ENCODE measurements at regions not wholly inside any gene's neighbourhood (a gene's known extent, or its start where the extent isn't known, plus 50 kb on each side); places are given as distances from the start of the nearest gene placed in this dataset.
A peak's percentile ranks its signal among the peaks of the same experiment; 100 is the strongest.

GRCh38 chr6:165751486-165751885 lies 88.4 kb upstream of the PDE10A start (continued):
- no peak for TF ChIP-seq ZNF692 (tag by site-specific recombination; IDR thresholded peaks at IDR 0.05)
- TF ChIP-seq ZBTB48 (tag by site-specific recombination; IDR thresholded peaks at IDR 0.05), result no peak
- no peak for TF ChIP-seq EGR2 (tag by site-specific recombination; IDR thresholded peaks at IDR 0.05; ENCODE audit: low read depth)
- no peak for TF ChIP-seq GLI4 (tag by site-specific recombination; IDR thresholded peaks at IDR 0.05)
- no peak for TF ChIP-seq TCF7L2 (IDR thresholded peaks at IDR 0.05; ENCODE audit: borderline replicate concordance, low read depth, low read length)
- TF ChIP-seq SCRT2 (tag by site-specific recombination; IDR thresholded peaks at IDR 0.05), result no peak
- TF ChIP-seq ZNF416 (tag by site-specific recombination; IDR thresholded peaks at IDR 0.05), result no peak
- TF ChIP-seq INSM2 (tag by site-specific recombination; IDR thresholded peaks at IDR 0.05), result no peak
- TF ChIP-seq ZNF311 (tag by site-specific recombination; IDR thresholded peaks at IDR 0.05; ENCODE audit: borderline replicate concordance), result no peak

GRCh38 chr6:165749163-165749562 lies 86.1 kb upstream of the PDE10A start:
- ChIA-PET CTCF (no interaction called here), POLR2A (no interaction called here)
- Histone ChIP-seq H3K4me3 (ENCODE audit: low read depth, low read length) (no peak overlapping the region), H3K4me1 (ENCODE audit: control insufficient read depth, insufficient read depth, low read length) (no peaks in the 10 kb centered on the region), H3K36me3 (ENCODE audit: control insufficient read depth in 2 of 2, insufficient read depth in 1 of 2, low read length in 2 of 2) (no peaks in the 10 kb centered on the region), H3K27ac (ENCODE audit: extremely low read depth, low read depth, low read length) (no peak overlapping the region), H3K9me3 (ENCODE audit: control insufficient read depth, insufficient read depth, low read depth, low read length) (no peaks in the 10 kb centered on the region)
- TF ChIP-seq ZNF830 (tag by site-specific recombination; IDR thresholded peaks at IDR 0.05; ENCODE audit: low read depth) (no peak), MYNN (tag by site-specific recombination; IDR thresholded peaks at IDR 0.05; ENCODE audit: borderline replicate concordance) (peak; percentile 19; the same call in 1 of the 2 replicates), ZNF658 (tag by site-specific recombination; IDR thresholded peaks at IDR 0.05) (0 out of 2 replicates have a peak, but pooled peaks have one; percentile 28), YY2 (tag by site-specific recombination; IDR thresholded peaks at IDR 0.05) (0 out of 2 replicates have a peak, but pooled peaks have one; percentile 29), ZBTB11 (tag by site-specific recombination; conservative IDR thresholded peaks at IDR 0.05; ENCODE audit: low read depth) (no peak), ZNF768 (tag by site-specific recombination; IDR thresholded peaks at IDR 0.05) (no peak)
- TF ChIP-seq, protein P1, sequence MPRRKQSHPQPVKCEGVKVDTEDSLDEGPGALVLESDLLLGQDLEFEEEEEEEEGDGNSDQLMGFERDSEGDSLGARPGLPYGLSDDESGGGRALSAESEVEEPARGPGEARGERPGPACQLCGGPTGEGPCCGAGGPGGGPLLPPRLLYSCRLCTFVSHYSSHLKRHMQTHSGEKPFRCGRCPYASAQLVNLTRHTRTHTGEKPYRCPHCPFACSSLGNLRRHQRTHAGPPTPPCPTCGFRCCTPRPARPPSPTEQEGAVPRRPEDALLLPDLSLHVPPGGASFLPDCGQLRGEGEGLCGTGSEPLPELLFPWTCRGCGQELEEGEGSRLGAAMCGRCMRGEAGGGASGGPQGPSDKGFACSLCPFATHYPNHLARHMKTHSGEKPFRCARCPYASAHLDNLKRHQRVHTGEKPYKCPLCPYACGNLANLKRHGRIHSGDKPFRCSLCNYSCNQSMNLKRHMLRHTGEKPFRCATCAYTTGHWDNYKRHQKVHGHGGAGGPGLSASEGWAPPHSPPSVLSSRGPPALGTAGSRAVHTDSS (tag by site-specific recombination; IDR thresholded peaks at IDR 0.05), result peak; percentile 96

- TF ChIP-seq, protein P2, sequence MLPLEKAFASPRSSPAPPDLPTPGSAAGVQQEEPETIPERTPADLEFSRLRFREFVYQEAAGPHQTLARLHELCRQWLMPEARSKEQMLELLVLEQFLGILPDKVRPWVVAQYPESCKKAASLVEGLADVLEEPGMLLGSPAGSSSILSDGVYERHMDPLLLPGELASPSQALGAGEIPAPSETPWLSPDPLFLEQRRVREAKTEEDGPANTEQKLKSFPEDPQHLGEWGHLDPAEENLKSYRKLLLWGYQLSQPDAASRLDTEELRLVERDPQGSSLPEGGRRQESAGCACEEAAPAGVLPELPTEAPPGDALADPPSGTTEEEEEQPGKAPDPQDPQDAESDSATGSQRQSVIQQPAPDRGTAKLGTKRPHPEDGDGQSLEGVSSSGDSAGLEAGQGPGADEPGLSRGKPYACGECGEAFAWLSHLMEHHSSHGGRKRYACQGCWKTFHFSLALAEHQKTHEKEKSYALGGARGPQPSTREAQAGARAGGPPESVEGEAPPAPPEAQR (tag by site-specific recombination; IDR thresholded peaks at IDR 0.05), result no peak
- no peak for TF ChIP-seq RBAK (tag by site-specific recombination; IDR thresholded peaks at IDR 0.05)
- no peak for TF ChIP-seq ZNF140 (tag by site-specific recombination; IDR thresholded peaks at IDR 0.05)
- H3K36me3 ChIP-seq (ENCODE audit: control insufficient read depth in 2 of 2, insufficient read depth in 1 of 2, low read length in 2 of 2), result no peaks in the 10 kb centered on the region
- CTCF ChIA-PET, result no interaction called here
- H3K9me3 ChIP-seq (ENCODE audit: control insufficient read depth, insufficient read depth, low read depth, low read length), result no peaks in the 10 kb centered on the region
- POLR2A ChIA-PET, result no interaction called here
- H3K4me1 ChIP-seq (ENCODE audit: control insufficient read depth, insufficient read depth, low read length), result no peaks in the 10 kb centered on the region
- no peak overlapping the region for H3K4me3 ChIP-seq (ENCODE audit: low read depth, low read length)
- no peak overlapping the region for H3K27ac ChIP-seq (ENCODE audit: extremely low read depth, low read depth, low read length)
These were observed 85.3 kb upstream of the PDE10A start for GRCh38 chr6:165748390-165748789.

All from HEK293 (cell line).